GM21576 (cell line): ENCODE measurements at regions not wholly inside any gene's neighbourhood (a gene's known extent, or its start where the extent isn't known, plus 50 kb on each side); places are given as distances from the start of the nearest gene placed in this dataset.
A peak's percentile ranks its signal among the peaks of the same experiment; 100 is the strongest.
"Not testable (repeated sequence)": the region's sequence is repeated elsewhere in the genome, so short reads cannot be mapped to it uniquely, and the experiment has no call there.

ENCODE experiments used
- ATAC-seq: cut with Tn5 transposase; IDR thresholded peaks from one replicate; pipeline ENCODE4 v1.9.1; 2021; ENCODE audit warnings: mild to moderate bottlenecking, moderate library complexity; ENCODE audit not compliant: unreplicated experiment

- not testable (repeated sequence) for ATAC-seq
Observed at GRCh38 chr13:97774391-97775100, 178.9 kb upstream of the IPO5 start.

DNA sequence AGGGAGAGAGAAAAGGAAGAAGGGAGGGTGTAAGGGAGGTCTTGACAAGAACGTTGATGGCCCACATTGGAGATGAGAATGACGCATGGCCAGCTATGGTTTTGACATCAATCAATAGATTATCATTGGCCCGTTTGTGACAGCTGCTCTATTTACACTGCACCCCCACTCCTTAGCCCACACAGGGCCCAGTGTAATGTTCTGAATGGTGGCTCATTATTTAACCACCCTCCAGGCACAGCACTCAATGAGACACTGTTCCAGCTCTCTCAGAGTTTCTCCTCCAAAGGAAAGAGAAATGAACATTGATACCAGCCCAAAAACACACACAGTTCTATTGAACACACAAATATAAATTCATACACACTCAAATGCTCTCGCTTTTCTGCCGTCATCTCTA is 173.0 kb upstream of the IPO5 start:
- ATAC-seq = no peak

- ATAC-seq = no peak
Observed at GRCh38 chr13:97781891-97782305, 171.6 kb upstream of the IPO5 start.

DNA sequence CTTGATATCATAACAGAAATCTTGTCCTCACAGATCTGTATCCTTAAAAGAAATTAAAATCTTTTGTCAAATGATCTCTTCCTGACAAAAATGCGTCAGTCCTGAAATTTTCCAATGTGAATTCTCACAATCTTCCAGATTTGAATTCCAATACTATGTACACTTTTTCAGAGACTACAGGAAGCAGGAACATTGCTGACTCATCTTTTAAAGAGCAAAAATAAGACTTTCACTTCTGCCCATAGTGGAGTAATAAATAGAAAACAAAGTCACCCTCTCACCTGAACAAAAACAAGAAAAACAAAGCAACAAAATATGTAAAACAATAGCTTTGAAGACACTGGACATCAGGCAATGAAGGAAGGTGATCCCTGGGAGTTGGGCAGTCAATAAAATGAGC is 167.0 kb upstream of the IPO5 start:
- no peak for ATAC-seq

DNA sequence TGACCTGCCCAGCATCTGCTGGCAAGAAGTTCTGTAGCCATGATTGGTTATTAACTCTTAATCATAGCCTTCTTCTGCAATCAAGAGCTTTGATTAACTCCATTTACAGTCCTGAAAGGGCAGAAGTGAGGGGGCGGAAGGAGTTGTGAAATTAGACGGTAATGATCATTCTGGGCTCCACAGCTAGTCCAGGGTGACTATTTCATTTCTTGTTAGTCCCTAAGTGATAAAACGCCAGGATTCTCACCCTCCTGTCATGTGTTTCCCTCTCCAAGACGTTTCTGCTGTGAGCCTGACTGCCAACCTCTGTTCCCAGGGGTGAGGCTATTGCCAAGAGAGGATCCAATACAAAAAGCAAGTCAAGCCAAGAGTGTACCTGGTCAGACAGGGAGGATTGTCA is 155.9 kb upstream of the IPO5 start:
- ATAC-seq = no peak

- ATAC-seq = no peak
Observed at GRCh38 chr13:97798171-97798821, 155.2 kb upstream of the IPO5 start.

- ATAC-seq = no peak
Observed at GRCh38 chr13:97798836-97799235, 154.6 kb upstream of the IPO5 start.

DNA sequence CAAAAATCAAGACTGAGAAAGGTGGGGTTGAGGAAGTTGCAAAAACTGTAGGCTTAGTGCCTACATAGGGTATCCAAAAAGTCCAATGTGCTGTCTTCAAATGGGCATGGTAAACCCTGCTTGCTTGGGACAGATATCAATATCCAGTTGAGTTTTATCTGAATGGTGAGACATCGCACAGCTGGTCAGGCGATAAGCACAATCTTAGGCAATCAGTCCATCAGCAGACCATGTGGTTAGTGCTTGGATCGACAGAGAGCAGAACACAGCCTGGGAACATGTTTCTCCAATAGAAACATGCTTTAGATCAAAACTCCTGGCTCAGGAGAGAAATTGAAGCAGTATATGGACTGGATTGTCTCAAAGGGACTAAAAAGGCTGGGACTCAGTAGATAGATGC is 151.3 kb upstream of the IPO5 start:
- no peak for ATAC-seq

DNA sequence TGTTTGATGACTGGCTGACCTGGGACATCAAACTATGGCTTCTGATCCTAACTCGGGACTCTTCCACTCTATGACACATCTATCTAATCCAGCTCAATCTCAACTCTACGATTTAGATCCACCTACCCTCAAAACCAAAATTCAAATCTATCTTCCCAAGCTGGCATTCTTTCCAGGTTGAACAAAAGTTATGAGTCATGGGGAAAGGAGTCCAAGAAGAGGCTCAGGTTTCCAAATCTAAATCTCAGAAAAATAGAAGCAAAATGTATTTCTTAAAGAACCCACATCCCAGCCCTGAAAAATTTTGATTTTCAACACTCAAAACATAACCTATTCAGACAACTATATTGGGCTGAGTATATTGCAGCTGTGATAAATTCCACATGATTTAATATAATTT is 143.9 kb upstream of the IPO5 start:
- no peak for ATAC-seq

GRCh38 chr13:97810152-97810551 is 143.3 kb upstream of the IPO5 start:
- no peak for ATAC-seq

GRCh38 chr13:97822377-97822776 is 131.1 kb upstream of the IPO5 start:
- no peak for ATAC-seq

- no peak for ATAC-seq
Observed at GRCh38 chr13:97826421-97827012, 127.0 kb upstream of the IPO5 start.

DNA sequence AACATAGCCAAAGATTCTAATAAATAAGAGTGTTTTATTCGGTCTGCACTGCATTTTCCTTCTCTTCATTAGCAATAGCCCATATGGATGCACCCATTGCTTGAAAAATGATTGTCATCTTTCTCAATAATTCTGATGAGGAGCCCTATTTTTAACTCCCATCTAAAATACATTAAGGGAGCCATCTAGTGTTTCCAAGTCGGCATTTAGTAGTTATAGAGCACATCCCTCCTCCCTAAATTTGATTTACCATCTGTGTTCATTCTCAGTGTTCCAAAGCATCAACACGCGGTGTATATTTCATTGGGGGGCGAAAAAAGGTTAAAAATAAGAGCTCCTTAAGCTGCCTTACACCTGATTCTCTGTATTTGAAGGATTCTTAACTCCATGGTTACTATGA is 119.2 kb upstream of the IPO5 start:
- ATAC-seq = no peak

- no peak for ATAC-seq
Observed at GRCh38 chr13:97843189-97843588, 110.3 kb upstream of the IPO5 start.

DNA sequence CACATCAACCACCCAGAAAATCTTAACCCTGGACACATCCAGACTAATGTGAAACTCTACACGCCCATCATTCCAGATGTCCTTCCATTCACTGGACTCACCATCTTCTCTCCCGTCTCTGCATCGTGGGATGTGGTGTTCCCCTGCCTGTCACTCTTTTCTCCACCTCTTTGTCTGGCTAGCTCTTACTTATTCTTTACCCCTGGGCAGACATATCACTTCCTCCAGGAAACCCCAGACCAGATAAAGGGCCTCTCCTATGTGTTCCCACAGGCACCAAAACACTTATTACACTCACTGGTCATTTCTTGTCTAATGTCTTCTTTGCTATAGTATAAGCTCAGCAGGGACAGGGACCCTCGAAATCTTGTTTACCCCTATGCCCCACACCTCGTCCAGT is 109.3 kb upstream of the IPO5 start:
- ATAC-seq = no peak

DNA sequence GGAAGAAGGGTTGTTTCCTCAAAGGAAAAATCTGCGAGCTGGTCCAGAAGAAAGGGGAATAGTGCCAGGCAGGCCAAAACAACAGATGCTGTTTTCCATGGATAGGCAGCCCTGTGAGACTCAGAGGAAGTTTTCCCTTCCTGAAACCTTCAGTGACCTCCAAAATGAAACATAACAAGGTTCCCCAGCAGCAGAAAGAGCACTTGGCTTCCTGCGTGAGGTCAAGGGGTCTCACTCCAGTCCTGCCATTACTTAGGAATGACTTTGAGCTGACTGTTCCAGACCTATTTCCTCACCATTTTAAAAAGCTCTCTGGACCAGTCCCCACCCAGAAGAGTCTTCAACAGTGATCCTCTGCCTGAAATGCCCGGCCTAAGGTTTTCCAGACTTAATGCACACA is 104.6 kb upstream of the IPO5 start:
- no peak for ATAC-seq

DNA sequence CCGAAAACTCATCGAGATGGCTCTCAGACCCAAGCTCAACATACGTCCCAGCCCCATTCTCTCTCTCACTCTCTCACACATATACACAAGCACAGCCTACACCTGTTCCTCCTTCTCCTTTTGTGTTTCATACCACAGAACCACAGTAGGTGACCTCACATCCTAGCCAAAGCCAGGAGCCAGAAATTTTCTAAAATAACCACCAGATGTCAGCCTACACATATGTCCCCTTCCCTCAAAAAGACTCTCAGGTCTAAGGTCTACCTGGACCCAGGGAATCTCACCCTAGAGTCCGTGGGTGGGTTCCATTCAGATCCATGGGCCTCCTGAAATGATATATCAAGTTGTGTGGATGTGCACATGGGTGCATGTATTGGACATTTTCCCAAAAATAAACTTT is 104.2 kb upstream of the IPO5 start:
- peak; percentile 97 for ATAC-seq

- ATAC-seq = no peak
Observed at GRCh38 chr13:97851269-97851668, 102.2 kb upstream of the IPO5 start.

- ATAC-seq = no peak
Observed at GRCh38 chr13:97852181-97852874, 101.1 kb upstream of the IPO5 start.

DNA sequence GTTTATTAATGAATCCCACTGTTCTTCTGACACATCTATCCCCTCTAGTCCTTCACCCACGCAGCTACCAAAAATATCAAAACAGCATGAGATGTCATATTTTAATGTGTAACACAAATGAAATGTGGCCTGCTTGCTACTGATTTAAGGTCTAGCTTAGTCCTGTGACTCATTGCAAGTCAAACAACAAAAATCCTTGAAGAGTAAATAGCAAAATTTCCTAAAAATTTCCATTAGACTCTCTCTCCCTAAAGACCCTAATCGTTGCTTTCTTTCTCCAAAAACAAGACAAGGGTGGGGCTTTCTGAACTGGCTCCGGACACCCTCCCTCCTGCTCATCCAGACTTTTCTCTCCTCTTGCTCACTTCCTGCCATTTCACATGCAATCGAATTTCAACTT is 99.9 kb upstream of the IPO5 start:
- ATAC-seq = no peak

- no peak for ATAC-seq
Observed at GRCh38 chr13:97855570-97856303, 97.7 kb upstream of the IPO5 start.
